Loucy (cell line): ENCODE measurements at regions not wholly inside any gene's neighbourhood (a gene's known extent, or its start where the extent isn't known, plus 50 kb on each side); places are given as distances from the start of the nearest gene placed in this dataset.

Source experiments
- EZH2phosphoT487 ChIP-seq: fragments of 200-600 bp; IDR thresholded peaks from 2 replicates; pipeline ENCODE4 v1.6.1; 2018; ENCODE audit warnings: antibody characterized with exemption, mild to moderate bottlenecking, moderate library complexity, borderline replicate concordance
- TF ChIP-seq, protein P1 (sequence below): fragments of 200-600 bp; sonication (generic); conservative IDR thresholded peaks from 2 replicates; pipeline ENCODE4 v1.5.1; 2014; ENCODE audit warnings: mild to moderate bottlenecking, antibody characterized with exemption, low read length

DNA sequence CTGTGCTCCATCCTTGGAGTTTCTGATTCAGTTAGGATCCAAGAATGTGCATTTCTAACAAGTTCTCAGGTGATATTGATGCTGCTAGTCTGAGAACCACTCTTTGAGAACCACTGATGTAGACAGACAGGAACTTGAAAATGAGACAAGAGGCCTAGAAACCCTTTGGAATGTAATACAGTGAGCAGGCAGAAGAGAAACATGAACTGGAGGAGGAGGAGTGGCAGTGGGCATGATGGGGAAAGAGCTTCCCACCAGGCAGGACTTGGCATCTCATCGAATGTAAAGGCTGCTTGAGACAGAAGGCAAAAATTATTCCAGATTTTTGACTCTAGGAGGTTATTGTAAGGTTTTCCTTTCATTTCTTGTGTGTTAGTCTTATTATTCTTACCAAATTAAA lies 295.8 kb upstream of the SGCD start:
- TF ChIP-seq, protein P1, sequence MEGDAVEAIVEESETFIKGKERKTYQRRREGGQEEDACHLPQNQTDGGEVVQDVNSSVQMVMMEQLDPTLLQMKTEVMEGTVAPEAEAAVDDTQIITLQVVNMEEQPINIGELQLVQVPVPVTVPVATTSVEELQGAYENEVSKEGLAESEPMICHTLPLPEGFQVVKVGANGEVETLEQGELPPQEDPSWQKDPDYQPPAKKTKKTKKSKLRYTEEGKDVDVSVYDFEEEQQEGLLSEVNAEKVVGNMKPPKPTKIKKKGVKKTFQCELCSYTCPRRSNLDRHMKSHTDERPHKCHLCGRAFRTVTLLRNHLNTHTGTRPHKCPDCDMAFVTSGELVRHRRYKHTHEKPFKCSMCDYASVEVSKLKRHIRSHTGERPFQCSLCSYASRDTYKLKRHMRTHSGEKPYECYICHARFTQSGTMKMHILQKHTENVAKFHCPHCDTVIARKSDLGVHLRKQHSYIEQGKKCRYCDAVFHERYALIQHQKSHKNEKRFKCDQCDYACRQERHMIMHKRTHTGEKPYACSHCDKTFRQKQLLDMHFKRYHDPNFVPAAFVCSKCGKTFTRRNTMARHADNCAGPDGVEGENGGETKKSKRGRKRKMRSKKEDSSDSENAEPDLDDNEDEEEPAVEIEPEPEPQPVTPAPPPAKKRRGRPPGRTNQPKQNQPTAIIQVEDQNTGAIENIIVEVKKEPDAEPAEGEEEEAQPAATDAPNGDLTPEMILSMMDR = no peak
- no peak for TF ChIP-seq EZH2phosphoT487
